C4-2B (cell line): ENCODE measurements at regions not wholly inside any gene's neighbourhood (a gene's known extent, or its start where the extent isn't known, plus 50 kb on each side); places are given as distances from the start of the nearest gene placed in this dataset.

ENCODE experiments used
- ZFX ChIP-seq: fragments of 450-650 bp; IDR thresholded peaks from 2 replicates; pipeline ENCODE4 v1.6.1; 2017
- TF ChIP-seq, protein P1 (sequence below): fragments of 450-650 bp; conservative IDR thresholded peaks from 2 replicates; pipeline ENCODE4 v1.5.1; 2017; ENCODE audit warnings: mild to moderate bottlenecking

- TF ChIP-seq, protein P1, sequence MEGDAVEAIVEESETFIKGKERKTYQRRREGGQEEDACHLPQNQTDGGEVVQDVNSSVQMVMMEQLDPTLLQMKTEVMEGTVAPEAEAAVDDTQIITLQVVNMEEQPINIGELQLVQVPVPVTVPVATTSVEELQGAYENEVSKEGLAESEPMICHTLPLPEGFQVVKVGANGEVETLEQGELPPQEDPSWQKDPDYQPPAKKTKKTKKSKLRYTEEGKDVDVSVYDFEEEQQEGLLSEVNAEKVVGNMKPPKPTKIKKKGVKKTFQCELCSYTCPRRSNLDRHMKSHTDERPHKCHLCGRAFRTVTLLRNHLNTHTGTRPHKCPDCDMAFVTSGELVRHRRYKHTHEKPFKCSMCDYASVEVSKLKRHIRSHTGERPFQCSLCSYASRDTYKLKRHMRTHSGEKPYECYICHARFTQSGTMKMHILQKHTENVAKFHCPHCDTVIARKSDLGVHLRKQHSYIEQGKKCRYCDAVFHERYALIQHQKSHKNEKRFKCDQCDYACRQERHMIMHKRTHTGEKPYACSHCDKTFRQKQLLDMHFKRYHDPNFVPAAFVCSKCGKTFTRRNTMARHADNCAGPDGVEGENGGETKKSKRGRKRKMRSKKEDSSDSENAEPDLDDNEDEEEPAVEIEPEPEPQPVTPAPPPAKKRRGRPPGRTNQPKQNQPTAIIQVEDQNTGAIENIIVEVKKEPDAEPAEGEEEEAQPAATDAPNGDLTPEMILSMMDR, result no peak
- TF ChIP-seq ZFX, result no peak
These were observed 409.2 kb upstream of the DPP6 start for GRCh38 chr7:153642989-153643388.
